ENCODE measurements at regions not wholly inside any gene's neighbourhood (a gene's known extent, or its start where the extent isn't known, plus 50 kb on each side); places are given as distances from the start of the nearest gene placed in this dataset.

- TF ChIP-seq, protein P1, sequence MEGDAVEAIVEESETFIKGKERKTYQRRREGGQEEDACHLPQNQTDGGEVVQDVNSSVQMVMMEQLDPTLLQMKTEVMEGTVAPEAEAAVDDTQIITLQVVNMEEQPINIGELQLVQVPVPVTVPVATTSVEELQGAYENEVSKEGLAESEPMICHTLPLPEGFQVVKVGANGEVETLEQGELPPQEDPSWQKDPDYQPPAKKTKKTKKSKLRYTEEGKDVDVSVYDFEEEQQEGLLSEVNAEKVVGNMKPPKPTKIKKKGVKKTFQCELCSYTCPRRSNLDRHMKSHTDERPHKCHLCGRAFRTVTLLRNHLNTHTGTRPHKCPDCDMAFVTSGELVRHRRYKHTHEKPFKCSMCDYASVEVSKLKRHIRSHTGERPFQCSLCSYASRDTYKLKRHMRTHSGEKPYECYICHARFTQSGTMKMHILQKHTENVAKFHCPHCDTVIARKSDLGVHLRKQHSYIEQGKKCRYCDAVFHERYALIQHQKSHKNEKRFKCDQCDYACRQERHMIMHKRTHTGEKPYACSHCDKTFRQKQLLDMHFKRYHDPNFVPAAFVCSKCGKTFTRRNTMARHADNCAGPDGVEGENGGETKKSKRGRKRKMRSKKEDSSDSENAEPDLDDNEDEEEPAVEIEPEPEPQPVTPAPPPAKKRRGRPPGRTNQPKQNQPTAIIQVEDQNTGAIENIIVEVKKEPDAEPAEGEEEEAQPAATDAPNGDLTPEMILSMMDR (conservative IDR thresholded peaks at IDR 0.05; ENCODE audit: low read depth, low read length) = no peak
- TF ChIP-seq EZH2 (IDR thresholded peaks at IDR 0.05; ENCODE audit: low read length, unreplicated experiment) = no peak
Measured at GRCh38 chr13:104597546-104598180, 1531.4 kb upstream of the SLC10A2 start.
